HG03520 (cell line): ENCODE measurements at regions not wholly inside any gene's neighbourhood (a gene's known extent, or its start where the extent isn't known, plus 50 kb on each side); places are given as distances from the start of the nearest gene placed in this dataset.
"Not testable (repeated sequence)": the region's sequence is repeated elsewhere in the genome, so short reads cannot be mapped to it uniquely, and the experiment has no call there.

ENCODE experiments used
- ATAC-seq: cut with Tn5 transposase; IDR thresholded peaks from one replicate; pipeline ENCODE4 v1.9.1; 2021; ENCODE audit warnings: mild to moderate bottlenecking, moderate library complexity; ENCODE audit not compliant: unreplicated experiment

GRCh38 chr19:30959011-30959410 is 390.2 kb downstream of the TSHZ3 start:
- ATAC-seq, result no peak

- ATAC-seq, result no peak
These were observed 393.8 kb downstream of the TSHZ3 start for GRCh38 chr19:30955112-30956104.

- ATAC-seq, result not testable (repeated sequence)
These were observed 404.8 kb downstream of the TSHZ3 start for GRCh38 chr19:30944276-30944932.

GRCh38 chr19:30943101-30943843 is 406.0 kb downstream of the TSHZ3 start:
- no peak for ATAC-seq

- ATAC-seq, result no peak
These were observed 406.6 kb downstream of the TSHZ3 start for GRCh38 chr19:30942636-30943035.

GRCh38 chr19:30941591-30941990 is 407.6 kb downstream of the TSHZ3 start:
- no peak for ATAC-seq

GRCh38 chr19:30936276-30936675 is 413.0 kb downstream of the TSHZ3 start:
- no peak for ATAC-seq

GRCh38 chr19:30935146-30935545 is 414.1 kb downstream of the TSHZ3 start:
- no peak for ATAC-seq

- not testable (repeated sequence) for ATAC-seq
These were observed 415.8 kb downstream of the TSHZ3 start for GRCh38 chr19:30933454-30933853.

- no peak for ATAC-seq
These were observed 416.4 kb downstream of the TSHZ3 start for GRCh38 chr19:30932854-30933253.

GRCh38 chr19:30930941-30931706 is 418.1 kb downstream of the TSHZ3 start:
- ATAC-seq, result no peak

- ATAC-seq, result no peak
These were observed 421.5 kb downstream of the TSHZ3 start for GRCh38 chr19:30927705-30928104.

- ATAC-seq, result no peak
These were observed 424.6 kb downstream of the TSHZ3 start for GRCh38 chr19:30924670-30925069.

GRCh38 chr19:30924069-30924636 is 425.1 kb downstream of the TSHZ3 start:
- ATAC-seq, result no peak

GRCh38 chr19:30923621-30924020 is 425.6 kb downstream of the TSHZ3 start:
- no peak for ATAC-seq

GRCh38 chr19:30923096-30923495 is 426.1 kb downstream of the TSHZ3 start:
- ATAC-seq, result no peak

GRCh38 chr19:30920222-30920621 is 429.0 kb downstream of the TSHZ3 start:
- no peak for ATAC-seq

GRCh38 chr19:30919737-30920136 is 429.5 kb downstream of the TSHZ3 start:
- ATAC-seq, result no peak

- no peak for ATAC-seq
These were observed 433.0 kb downstream of the TSHZ3 start for GRCh38 chr19:30916238-30916637.

- ATAC-seq, result no peak
These were observed 437.7 kb downstream of the TSHZ3 start for GRCh38 chr19:30911491-30911890.
